SJCRH30 (cell line): ENCODE measurements at regions not wholly inside any gene's neighbourhood (a gene's known extent, or its start where the extent isn't known, plus 50 kb on each side); places are given as distances from the start of the nearest gene placed in this dataset.

Experiments
- DNase-seq, 2 experiments: peaks; one replicate each; pipeline ENCODE4 v3.0.0-alpha.2; 2015 to 2020
- H3K27ac ChIP-seq: fragments of 250-450 bp; sonication (Bioruptor Pico); 2 replicates; pipeline ENCODE4 v1.5.1; 2020; ENCODE audit warnings: mild to moderate bottlenecking, moderate library complexity
- H3K27me3 ChIP-seq: fragments of 250-450 bp; sonication (Bioruptor Pico); 2 replicates; pipeline ENCODE4 v1.5.1; 2020; ENCODE audit warnings: mild to moderate bottlenecking, moderate library complexity
- H3K36me3 ChIP-seq: fragments of 250-450 bp; sonication (Bioruptor Pico); 2 replicates; pipeline ENCODE4 v1.5.1; 2020; ENCODE audit warnings: mild to moderate bottlenecking, moderate library complexity
- H3K4me1 ChIP-seq: fragments of 250-450 bp; sonication (Bioruptor Pico); 2 replicates; pipeline ENCODE4 v1.5.1; 2020; ENCODE audit warnings: mild to moderate bottlenecking, moderate library complexity
- H3K4me3 ChIP-seq: fragments of 250-450 bp; sonication (Bioruptor Pico); 2 replicates; pipeline ENCODE4 v1.5.1; 2020; ENCODE audit warnings: mild to moderate bottlenecking, moderate library complexity
- H3K9me3 ChIP-seq: fragments of 250-450 bp; sonication (Bioruptor Pico); replicated peaks from 2 replicates; pipeline ENCODE4 v1.5.1; 2020; ENCODE audit warnings: mild to moderate bottlenecking, moderate library complexity

DNA sequence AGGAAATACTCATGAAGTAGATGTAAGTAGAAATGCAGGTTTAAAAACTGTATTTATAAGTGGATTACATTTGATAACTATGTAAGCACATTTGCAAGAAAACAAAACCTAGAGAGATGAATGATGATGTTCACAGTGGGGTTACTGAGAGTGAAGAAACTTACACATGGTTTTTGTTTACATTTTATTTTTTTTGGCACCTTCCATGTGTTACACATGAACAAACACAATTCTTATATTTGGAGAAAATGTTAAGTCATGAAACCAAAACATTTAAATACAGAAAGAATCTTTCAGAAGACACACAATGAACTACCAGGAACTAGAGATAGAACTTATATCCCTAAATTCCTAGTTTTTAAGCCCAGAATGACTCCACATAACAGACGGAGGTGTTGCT, 51.5 kb upstream of the SPATA31E1 start:
- Histone ChIP-seq H3K27me3 (no peaks in the 10 kb centered on the region), H3K36me3 (no peaks in the 10 kb centered on the region; the same call in 1 of the 2 replicates), H3K27ac (no peak overlapping the region), H3K4me3 (no peak overlapping the region), H3K4me1 (no peaks in the 10 kb centered on the region), H3K9me3 (0 out of 2 replicates have a peak, but pooled peaks cover 2% of the 10 kb centered on the region)
- DNase-seq = no peak
